ENCODE measurements at regions not wholly inside any gene's neighbourhood (a gene's known extent, or its start where the extent isn't known, plus 50 kb on each side); places are given as distances from the start of the nearest gene placed in this dataset.

GRCh38 chrX:13468096-13468495, 101.3 kb upstream of the EGFL6 start:
- H3K79me2 ChIP-seq (ENCODE audit: insufficient read depth, low read length): no peaks in the 10 kb centered on the region
- no TSS peak for BruUV-seq (replicated peaks)
- no peaks in the 10 kb centered on the region; a peak in 1 of 4 replicates for H3K4me1 ChIP-seq (ENCODE audit: control insufficient read depth in 1 of 2, insufficient read depth in 2 of 2, low read length in 2 of 2)
- no peak overlapping the region for H3K4me2 ChIP-seq (ENCODE audit: low read length)
- no peaks in the 10 kb centered on the region for H4K20me1 ChIP-seq (ENCODE audit: insufficient read depth)
- CTCF ChIA-PET: no interaction called here
- POLR2A ChIA-PET: no interaction called here
- no peaks in the 10 kb centered on the region for H3K36me3 ChIP-seq (ENCODE audit: control insufficient read depth in 1 of 2, insufficient read depth in 2 of 2, low read length in 2 of 2)
- H3K27me3 ChIP-seq (ENCODE audit: insufficient read depth, low read length): no peaks in the 10 kb centered on the region
- RAD21 ChIA-PET (ENCODE audit: low non-redundant PET in 1 of 2, low total read pairs in 2 of 2, uncharacterized antibody in 2 of 2, unreplicated experiment in 2 of 2): no interaction called here
- no peaks in the 10 kb centered on the region for H3K9me2 ChIP-seq (ENCODE audit: insufficient read depth)
- H3K27ac ChIP-seq (ENCODE audit: low read depth, low read length): no peak overlapping the region
- no peak overlapping the region for H3K9ac ChIP-seq (ENCODE audit: low read length)
- DNase-seq (ENCODE audit: low read depth, low spot score) (no peak), ATAC-seq (no peak)
- TF ChIP-seq SIN3A (IDR thresholded peaks at IDR 0.05; ENCODE audit: low read depth): no peak
- no peak for TF ChIP-seq ZNF274 (IDR thresholded peaks at IDR 0.05; ENCODE audit: low read depth, low read length)
- no peak for TF ChIP-seq RAD21 (IDR thresholded peaks at IDR 0.05; ENCODE audit: low read depth)
- TF ChIP-seq ELF1 (IDR thresholded peaks at IDR 0.05; ENCODE audit: borderline replicate concordance, low read depth): no peak
- no peak for TF ChIP-seq SRF (IDR thresholded peaks at IDR 0.05; ENCODE audit: low read depth)
- H3K4me3 ChIP-seq (replicated peaks in 1 of 2; ENCODE audit: low read depth in 1 of 2, low read length in 2 of 2): no peak overlapping the region
- no peak overlapping the region for H2AFZ ChIP-seq (ENCODE audit: low read depth, low read length, poor library complexity, severe bottlenecking)
- intact Hi-C loops (cut with micrococcal nuclease): no loop called here
- no peaks in the 10 kb centered on the region for H3K9me3 ChIP-seq (ENCODE audit: control insufficient read depth in 1 of 2, insufficient read depth in 1 of 2, low read depth in 1 of 2, low read length in 2 of 2)

- ATAC-seq (no peak), DNase-seq (ENCODE audit: low read depth, low spot score) (no peak)
- Histone ChIP-seq H3K9me3 (ENCODE audit: control insufficient read depth in 1 of 2, insufficient read depth in 1 of 2, low read depth in 1 of 2, low read length in 2 of 2) (no peaks in the 10 kb centered on the region), H3K9me2 (ENCODE audit: insufficient read depth) (no peaks in the 10 kb centered on the region), H3K4me2 (ENCODE audit: low read length) (no peak overlapping the region), H3K4me1 (ENCODE audit: control insufficient read depth in 1 of 2, insufficient read depth in 2 of 2, low read length in 2 of 2) (no peaks in the 10 kb centered on the region; a peak in 1 of 4 replicates), H4K20me1 (ENCODE audit: insufficient read depth) (no peaks in the 10 kb centered on the region), H3K79me2 (ENCODE audit: insufficient read depth, low read length) (no peaks in the 10 kb centered on the region), H3K36me3 (ENCODE audit: control insufficient read depth in 1 of 2, insufficient read depth in 2 of 2, low read length in 2 of 2) (no peaks in the 10 kb centered on the region), H3K4me3 (replicated peaks in 1 of 2; ENCODE audit: low read depth in 1 of 2, low read length in 2 of 2) (no peak overlapping the region), H3K9ac (ENCODE audit: low read length) (no peak overlapping the region), H2AFZ (ENCODE audit: low read depth, low read length, poor library complexity, severe bottlenecking) (no peak overlapping the region), H3K27ac (ENCODE audit: low read depth, low read length) (no peak overlapping the region), H3K27me3 (ENCODE audit: insufficient read depth, low read length) (no peaks in the 10 kb centered on the region)
- no peak for TF ChIP-seq CTCF (IDR thresholded peaks at IDR 0.05 in 2 of 3, conservative IDR thresholded peaks at IDR 0.05 in 1 of 3; ENCODE audit: borderline replicate concordance in 1 of 3, insufficient read depth in 1 of 3, low read depth in 2 of 3, low read length in 2 of 3)
- TF ChIP-seq FOSL1 (IDR thresholded peaks at IDR 0.05; ENCODE audit: low read depth): no peak
- CTCF ChIA-PET: no interaction called here
- BruUV-seq (replicated peaks): no TSS peak
- POLR2A ChIA-PET: no interaction called here
- intact Hi-C loops (cut with micrococcal nuclease): no loop called here
- RAD21 ChIA-PET (ENCODE audit: low non-redundant PET in 1 of 2, low total read pairs in 2 of 2, uncharacterized antibody in 2 of 2, unreplicated experiment in 2 of 2): no interaction called here
Observed at GRCh38 chrX:13467243-13467642, 102.2 kb upstream of the EGFL6 start.
